ENCODE measurements at regions not wholly inside any gene's neighbourhood (a gene's known extent, or its start where the extent isn't known, plus 50 kb on each side); places are given as distances from the start of the nearest gene placed in this dataset.

DNA sequence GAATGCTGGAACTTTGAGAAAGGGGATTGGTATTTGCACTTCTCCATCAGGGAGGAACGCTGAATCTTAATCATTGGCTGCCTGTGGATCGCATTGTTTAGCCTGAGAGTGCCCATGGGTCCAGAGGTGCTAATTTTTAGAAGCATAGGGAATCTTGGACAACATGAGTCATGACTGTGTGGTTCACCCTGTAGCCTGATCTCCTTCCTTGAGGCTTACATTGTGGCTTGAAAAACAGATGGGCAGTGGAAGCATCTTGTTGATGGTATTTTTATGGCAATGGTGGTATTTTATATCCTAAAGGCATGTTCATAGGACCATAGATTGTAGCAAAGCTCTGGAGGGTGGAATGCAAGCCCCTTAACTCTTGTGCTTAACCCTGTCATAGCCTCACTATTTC, 99.2 kb upstream of the DBX1 start:
- Histone ChIP-seq H3K4me1 (ENCODE audit: insufficient read depth, low read length) (no peaks in the 10 kb centered on the region), H3K27ac (ENCODE audit: low read depth, low read length) (no peak overlapping the region), H3K9me3 (ENCODE audit: low read length) (no peaks in the 10 kb centered on the region), H3K4me3 (ENCODE audit: low read length) (no peak overlapping the region), H3K36me3 (ENCODE audit: insufficient read depth, low read length) (no peaks in the 10 kb centered on the region), H3K27me3 (ENCODE audit: insufficient read depth, low read length, poor library complexity, severe bottlenecking) (no peaks in the 10 kb centered on the region)
- DNase-seq: no peak
- CTCF ChIA-PET: no interaction called here
- POLR2A ChIA-PET: no interaction called here
- H3K27me3 Mint-ChIP-seq: peaks cover 9 to 33% of the 10 kb centered on the region in 2 donors
- H3K9me3 Mint-ChIP-seq: peaks cover 0 to 3% (median 0%) of the 10 kb centered on the region in 5 donors
- no peak overlapping the region for H3K4me3 Mint-ChIP-seq
- no peaks in the 10 kb centered on the region for H3K36me3 Mint-ChIP-seq
- no peak overlapping the region for H3K27ac Mint-ChIP-seq
- H3K4me1 Mint-ChIP-seq: no peaks in the 10 kb centered on the region

DNA sequence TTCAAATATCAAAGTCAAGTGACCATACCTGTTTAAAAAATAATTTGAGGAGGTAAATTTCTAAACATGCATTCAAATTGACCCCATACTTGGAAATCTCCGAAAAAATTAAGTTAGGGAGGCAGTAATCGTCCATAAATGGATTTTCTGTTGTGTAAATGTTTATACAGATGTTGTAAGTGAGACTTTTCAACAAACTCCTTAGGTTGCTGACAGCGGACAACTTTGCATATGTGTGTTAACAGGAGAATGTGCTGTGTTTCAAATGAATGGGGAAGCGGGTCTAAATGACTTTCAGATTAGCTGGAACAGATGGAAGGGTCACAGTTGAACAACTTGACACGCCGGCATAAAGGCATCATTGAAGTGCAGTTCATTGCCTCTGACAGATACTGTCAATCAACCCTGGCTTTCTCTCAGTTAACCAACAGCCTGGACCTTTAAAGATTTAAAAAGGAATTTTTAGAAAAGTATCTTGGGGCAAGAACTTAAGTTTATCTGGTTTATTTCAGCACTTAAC, 98.2 kb upstream of the DBX1 start:
- Mint-ChIP-seq H3K36me3 (no peaks in the 10 kb centered on the region), H3K4me1 (no peaks in the 10 kb centered on the region), H3K9me3 (peaks cover 0 to under 1% (median 0%) of the 10 kb centered on the region in 5 donors), H3K27ac (no peak overlapping the region), H3K27me3 (peaks cover 9 to 27% of the 10 kb centered on the region in 2 donors), H3K4me3 (no peak overlapping the region)
- Histone ChIP-seq H3K9me3 (ENCODE audit: low read length) (no peaks in the 10 kb centered on the region), H3K4me3 (ENCODE audit: low read length) (no peak overlapping the region), H3K27me3 (ENCODE audit: insufficient read depth, low read length, poor library complexity, severe bottlenecking) (no peaks in the 10 kb centered on the region), H3K27ac (ENCODE audit: low read depth, low read length) (no peak overlapping the region), H3K4me1 (ENCODE audit: insufficient read depth, low read length) (no peaks in the 10 kb centered on the region), H3K36me3 (ENCODE audit: insufficient read depth, low read length) (no peaks in the 10 kb centered on the region)
- ChIA-PET POLR2A (no interaction called here), CTCF (no interaction called here)
- DNase-seq: no peak

DNA sequence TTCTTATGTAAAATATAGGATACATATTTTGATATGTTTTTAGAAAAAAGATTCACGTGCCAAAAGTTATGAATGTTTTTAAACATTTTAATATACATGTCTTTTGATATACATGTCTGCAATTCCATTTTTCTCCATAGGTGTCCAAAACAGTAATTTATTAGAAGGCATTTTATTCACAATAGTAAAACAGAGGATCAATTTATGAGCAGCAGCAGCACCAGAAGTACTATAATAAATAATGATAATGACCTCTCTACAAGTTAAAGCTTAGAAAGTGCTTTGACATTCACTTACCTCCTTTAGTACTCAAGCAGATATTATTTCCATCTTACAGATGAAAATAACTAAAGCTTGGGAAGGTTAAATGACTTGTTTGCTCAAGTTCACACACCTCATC, 96.7 kb upstream of the DBX1 start:
- H3K4me3 Mint-ChIP-seq: no peak overlapping the region
- Histone ChIP-seq H3K4me3 (ENCODE audit: low read length) (no peak overlapping the region), H3K36me3 (ENCODE audit: insufficient read depth, low read length) (no peaks in the 10 kb centered on the region), H3K4me1 (ENCODE audit: insufficient read depth, low read length) (no peaks in the 10 kb centered on the region), H3K9me3 (ENCODE audit: low read length) (no peaks in the 10 kb centered on the region), H3K27me3 (ENCODE audit: insufficient read depth, low read length, poor library complexity, severe bottlenecking) (no peaks in the 10 kb centered on the region), H3K27ac (ENCODE audit: low read depth, low read length) (no peak overlapping the region)
- no peaks in the 10 kb centered on the region for H3K36me3 Mint-ChIP-seq
- POLR2A ChIA-PET: no interaction called here
- no peak overlapping the region for H3K27ac Mint-ChIP-seq
- DNase-seq: no peak
- no peaks in the 10 kb centered on the region for H3K9me3 Mint-ChIP-seq
- peaks cover 4 to 24% of the 10 kb centered on the region in 2 donors for H3K27me3 Mint-ChIP-seq
- H3K4me1 Mint-ChIP-seq: no peaks in the 10 kb centered on the region
- CTCF ChIA-PET: no interaction called here

DNA sequence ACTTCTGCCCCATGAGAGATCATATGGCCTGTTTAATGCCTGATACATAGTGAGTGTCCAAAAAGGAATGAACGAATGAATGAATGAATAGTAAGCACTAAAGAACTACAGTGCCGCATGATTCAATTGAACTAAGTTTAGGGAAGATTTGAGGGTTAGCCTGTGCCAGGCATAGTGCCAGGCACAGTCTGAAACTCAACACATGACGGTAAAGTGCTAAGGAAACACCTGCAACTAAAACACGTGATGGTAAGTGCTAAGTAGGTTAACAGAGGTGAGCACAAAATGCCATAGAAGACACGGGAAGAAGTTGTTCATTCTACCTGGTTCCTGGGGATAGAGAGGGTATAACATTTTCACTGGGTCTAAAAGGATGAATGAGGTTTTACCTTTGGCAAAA, 93.5 kb upstream of the DBX1 start:
- ChIA-PET POLR2A (no interaction called here), CTCF (no interaction called here)
- Mint-ChIP-seq H3K9me3 (no peaks in the 10 kb centered on the region), H3K4me3 (no peak overlapping the region), H3K36me3 (no peaks in the 10 kb centered on the region), H3K27me3 (peaks cover 4 to 12% of the 10 kb centered on the region in 2 donors), H3K27ac (peak overlapping the region in 1 of 8 donors; percentile 4), H3K4me1 (no peaks in the 10 kb centered on the region)
- no peak overlapping the region for H3K4me3 ChIP-seq (ENCODE audit: low read length)
- no peaks in the 10 kb centered on the region for H3K27me3 ChIP-seq (ENCODE audit: insufficient read depth, low read length, poor library complexity, severe bottlenecking)
- no peak overlapping the region for H3K27ac ChIP-seq (ENCODE audit: low read depth, low read length)
- H3K36me3 ChIP-seq (ENCODE audit: insufficient read depth, low read length): no peaks in the 10 kb centered on the region
- no peaks in the 10 kb centered on the region for H3K9me3 ChIP-seq (ENCODE audit: low read length)
- H3K4me1 ChIP-seq (ENCODE audit: insufficient read depth, low read length): no peaks in the 10 kb centered on the region
- DNase-seq: no peak

DNA sequence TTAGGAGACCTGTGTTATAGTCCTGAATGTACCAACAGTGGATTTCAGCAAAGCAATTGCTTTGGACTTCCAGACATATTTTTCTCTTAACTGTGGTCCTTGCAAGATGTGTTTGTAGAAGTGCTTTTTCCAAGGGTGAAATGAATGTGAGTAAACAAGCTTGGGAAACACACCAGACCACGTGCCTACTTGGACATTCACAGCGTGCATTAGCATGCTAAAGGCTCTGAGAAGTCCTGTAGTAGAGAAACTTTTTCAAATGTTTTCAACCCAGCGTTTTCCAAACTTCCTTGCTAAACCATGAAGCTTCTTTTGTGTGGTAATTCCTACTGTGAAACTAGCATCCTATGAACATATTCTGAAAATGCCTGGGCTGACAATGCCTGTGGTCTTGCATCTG, 91.2 kb upstream of the DBX1 start:
- H3K4me3 ChIP-seq (ENCODE audit: low read length): no peak overlapping the region
- H3K4me1 Mint-ChIP-seq: no peaks in the 10 kb centered on the region
- H3K27ac ChIP-seq (ENCODE audit: low read depth, low read length): no peak overlapping the region
- DNase-seq: no peak
- H3K4me1 ChIP-seq (ENCODE audit: insufficient read depth, low read length): no peaks in the 10 kb centered on the region
- H3K9me3 Mint-ChIP-seq: no peaks in the 10 kb centered on the region
- no peaks in the 10 kb centered on the region for H3K36me3 Mint-ChIP-seq
- H3K27ac Mint-ChIP-seq: no peak overlapping the region
- no peaks in the 10 kb centered on the region for H3K27me3 ChIP-seq (ENCODE audit: insufficient read depth, low read length, poor library complexity, severe bottlenecking)
- CTCF ChIA-PET: no interaction called here
- H3K4me3 Mint-ChIP-seq: no peak overlapping the region
- no peaks in the 10 kb centered on the region for H3K9me3 ChIP-seq (ENCODE audit: low read length)
- H3K27me3 Mint-ChIP-seq: peaks cover 2 to 16% of the 10 kb centered on the region in 2 donors
- H3K36me3 ChIP-seq (ENCODE audit: insufficient read depth, low read length): no peaks in the 10 kb centered on the region
- POLR2A ChIA-PET: no interaction called here

DNA sequence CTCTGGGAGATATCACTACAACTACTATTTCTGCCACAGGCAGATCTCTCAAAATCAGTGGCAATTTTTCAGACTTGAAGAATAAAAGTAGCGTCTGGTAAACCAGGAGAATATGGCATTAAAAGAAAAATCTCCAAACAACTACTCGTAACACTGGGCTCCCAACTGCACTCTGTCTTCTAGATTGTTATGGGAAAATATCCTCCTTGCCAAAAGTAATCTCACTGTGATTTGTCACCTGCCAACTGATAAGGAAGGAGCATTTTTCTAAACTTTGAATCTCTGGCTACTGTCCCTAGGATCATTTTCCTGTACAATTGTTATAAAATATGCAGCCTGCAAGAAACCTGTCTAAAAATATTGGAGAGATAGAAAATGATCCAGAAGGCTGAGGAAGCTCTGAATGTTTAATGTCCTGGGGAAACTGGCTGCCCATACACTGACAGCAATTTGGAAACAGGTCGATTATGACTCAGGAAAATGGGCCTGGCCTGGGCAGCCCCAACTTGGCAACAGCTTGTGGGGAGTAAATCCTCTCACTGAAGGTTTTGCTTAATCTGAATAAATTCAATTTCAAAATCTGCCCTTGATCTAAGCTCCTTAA, 90.5 kb upstream of the DBX1 start:
- Mint-ChIP-seq H3K4me3 (no peak overlapping the region), H3K9me3 (no peaks in the 10 kb centered on the region), H3K4me1 (no peaks in the 10 kb centered on the region), H3K27me3 (peaks cover 2 to 22% of the 10 kb centered on the region in 2 donors), H3K27ac (no peak overlapping the region), H3K36me3 (no peaks in the 10 kb centered on the region)
- no peak overlapping the region for H3K4me3 ChIP-seq (ENCODE audit: low read length)
- H3K27ac ChIP-seq (ENCODE audit: low read depth, low read length): no peak overlapping the region
- H3K9me3 ChIP-seq (ENCODE audit: low read length): no peaks in the 10 kb centered on the region
- ChIA-PET POLR2A (no interaction called here), CTCF (no interaction called here)
- H3K36me3 ChIP-seq (ENCODE audit: insufficient read depth, low read length): no peaks in the 10 kb centered on the region
- no peak for DNase-seq
- H3K27me3 ChIP-seq (ENCODE audit: insufficient read depth, low read length, poor library complexity, severe bottlenecking): no peaks in the 10 kb centered on the region
- H3K4me1 ChIP-seq (ENCODE audit: insufficient read depth, low read length): no peaks in the 10 kb centered on the region

DNA sequence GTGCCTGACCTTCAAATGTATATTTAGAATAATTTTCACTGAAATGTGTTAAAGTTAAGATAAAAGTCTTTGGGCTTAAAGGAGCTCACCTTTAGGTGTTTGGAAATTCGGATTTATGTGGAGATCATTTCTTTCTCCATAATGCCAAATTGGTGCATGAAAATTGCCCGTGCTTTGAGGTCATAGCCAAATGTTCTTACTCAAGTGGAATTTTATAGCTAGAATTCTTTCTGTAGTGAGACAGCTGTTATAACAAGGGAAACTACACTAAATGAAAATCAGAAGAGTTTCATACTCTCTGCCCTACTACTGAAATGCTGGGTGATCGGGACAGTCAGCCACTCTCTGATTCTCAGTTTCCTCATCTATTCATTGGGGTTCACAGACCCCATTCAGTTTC, 89.5 kb upstream of the DBX1 start:
- Histone ChIP-seq H3K36me3 (ENCODE audit: insufficient read depth, low read length) (no peaks in the 10 kb centered on the region), H3K27ac (ENCODE audit: low read depth, low read length) (no peak overlapping the region), H3K9me3 (ENCODE audit: low read length) (no peaks in the 10 kb centered on the region), H3K4me3 (ENCODE audit: low read length) (no peak overlapping the region), H3K4me1 (ENCODE audit: insufficient read depth, low read length) (no peaks in the 10 kb centered on the region), H3K27me3 (ENCODE audit: insufficient read depth, low read length, poor library complexity, severe bottlenecking) (no peaks in the 10 kb centered on the region)
- H3K27ac Mint-ChIP-seq: no peak overlapping the region
- H3K4me1 Mint-ChIP-seq: no peaks in the 10 kb centered on the region
- no peaks in the 10 kb centered on the region for H3K9me3 Mint-ChIP-seq
- H3K4me3 Mint-ChIP-seq: no peak overlapping the region
- POLR2A ChIA-PET: no interaction called here
- CTCF ChIA-PET: no interaction called here
- peaks cover 2 to 22% of the 10 kb centered on the region in 2 donors for H3K27me3 Mint-ChIP-seq
- H3K36me3 Mint-ChIP-seq: no peaks in the 10 kb centered on the region
- DNase-seq: no peak

DNA sequence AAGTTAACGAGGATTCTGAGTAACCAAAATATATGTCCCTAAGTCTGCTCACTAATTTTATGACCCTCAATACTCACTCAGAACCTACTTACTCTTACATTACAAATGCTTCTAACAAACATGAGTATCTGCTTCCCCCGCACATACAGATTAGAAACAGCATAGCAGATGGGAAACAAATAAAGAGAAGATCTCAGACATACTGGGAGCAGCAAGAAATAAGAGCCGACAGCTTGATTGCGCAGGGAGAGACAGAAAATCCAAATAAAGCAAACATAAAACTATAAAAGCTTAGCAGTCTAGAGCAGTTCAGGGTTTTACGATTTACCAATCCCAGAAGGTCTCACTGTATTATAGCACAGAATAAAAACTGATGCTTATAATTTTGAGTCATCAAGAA, 89.1 kb upstream of the DBX1 start:
- DNase-seq: no peak
- Mint-ChIP-seq H3K9me3 (no peaks in the 10 kb centered on the region), H3K36me3 (no peaks in the 10 kb centered on the region), H3K27me3 (peaks cover 2 to 22% of the 10 kb centered on the region in 2 donors), H3K4me1 (no peaks in the 10 kb centered on the region), H3K4me3 (no peak overlapping the region), H3K27ac (no peak overlapping the region)
- no peak overlapping the region for H3K4me3 ChIP-seq (ENCODE audit: low read length)
- H3K4me1 ChIP-seq (ENCODE audit: insufficient read depth, low read length): no peaks in the 10 kb centered on the region
- H3K27ac ChIP-seq (ENCODE audit: low read depth, low read length): no peak overlapping the region
- H3K36me3 ChIP-seq (ENCODE audit: insufficient read depth, low read length): no peaks in the 10 kb centered on the region
- ChIA-PET POLR2A (no interaction called here), CTCF (no interaction called here)
- H3K27me3 ChIP-seq (ENCODE audit: insufficient read depth, low read length, poor library complexity, severe bottlenecking): no peaks in the 10 kb centered on the region
- no peaks in the 10 kb centered on the region for H3K9me3 ChIP-seq (ENCODE audit: low read length)

DNA sequence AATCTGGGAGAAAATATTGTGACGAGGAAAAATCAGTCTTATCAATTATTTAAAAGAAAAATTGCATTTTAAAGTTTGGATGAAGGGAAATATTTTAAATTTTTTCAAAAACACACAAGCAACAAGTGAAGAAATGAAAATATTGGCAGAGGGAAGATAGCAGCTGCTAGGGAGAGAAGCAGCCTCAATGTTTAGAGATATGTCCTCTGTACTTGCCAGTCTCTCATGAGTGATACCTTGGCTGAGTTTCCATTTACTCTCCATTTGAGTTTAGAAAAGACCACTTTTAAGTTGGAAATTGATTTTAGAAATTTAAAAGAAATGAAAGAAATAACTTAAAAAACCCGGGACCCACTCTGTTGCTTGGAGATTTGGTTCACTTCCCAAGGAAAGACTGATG, 88.6 kb upstream of the DBX1 start:
- no peaks in the 10 kb centered on the region for H3K4me1 ChIP-seq (ENCODE audit: insufficient read depth, low read length)
- CTCF ChIA-PET: no interaction called here
- H3K27me3 Mint-ChIP-seq: peaks cover 4 to 22% of the 10 kb centered on the region in 2 donors
- H3K36me3 ChIP-seq (ENCODE audit: insufficient read depth, low read length): no peaks in the 10 kb centered on the region
- POLR2A ChIA-PET: no interaction called here
- no peaks in the 10 kb centered on the region for H3K36me3 Mint-ChIP-seq
- DNase-seq: no peak
- H3K27me3 ChIP-seq (ENCODE audit: insufficient read depth, low read length, poor library complexity, severe bottlenecking): no peaks in the 10 kb centered on the region
- no peak overlapping the region for H3K4me3 Mint-ChIP-seq
- H3K4me3 ChIP-seq (ENCODE audit: low read length): no peak overlapping the region
- H3K27ac ChIP-seq (ENCODE audit: low read depth, low read length): no peak overlapping the region
- H3K27ac Mint-ChIP-seq: no peak overlapping the region
- no peaks in the 10 kb centered on the region for H3K9me3 ChIP-seq (ENCODE audit: low read length)
- H3K9me3 Mint-ChIP-seq: no peaks in the 10 kb centered on the region
- H3K4me1 Mint-ChIP-seq: no peaks in the 10 kb centered on the region
